HL-60/S4 (cell line): ENCODE measurements at regions not wholly inside any gene's neighbourhood (a gene's known extent, or its start where the extent isn't known, plus 50 kb on each side); places are given as distances from the start of the nearest gene placed in this dataset.

Source experiments
- in situ Hi-C: fragments of 300-500 bp; cut with MboI; formaldehyde crosslinking; loops from 2 replicates; pipeline ENCODE4 v1.14.3; 2022; ENCODE audit warnings: low sequenced_read_pairs

DNA sequence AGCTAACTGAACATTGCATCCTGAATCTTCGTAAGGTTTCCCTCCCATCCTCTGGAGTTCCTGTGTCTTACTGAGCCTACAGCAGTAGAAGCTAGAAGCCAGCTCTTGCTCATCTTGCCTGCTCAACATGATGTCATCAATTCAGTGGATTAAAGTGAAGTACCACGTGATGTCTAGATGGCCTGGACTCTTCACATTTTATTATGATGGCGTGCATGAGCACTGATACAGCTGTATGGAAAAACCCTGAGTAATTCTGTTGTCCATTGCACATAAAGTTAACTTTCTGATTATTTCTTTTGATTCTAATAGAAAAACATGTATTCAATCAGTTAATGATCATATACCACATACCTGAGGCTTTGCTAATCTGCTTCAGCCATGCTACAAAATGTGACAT lies 2387.7 kb upstream of the TENM3 start:
- in situ Hi-C loops, result no loop called here

GRCh38 chr4:179858221-179858620 lies 2385.0 kb upstream of the TENM3 start:
- in situ Hi-C loops, result no loop called here

GRCh38 chr4:179867300-179867878 lies 2375.8 kb upstream of the TENM3 start:
- in situ Hi-C loops, result no loop called here

GRCh38 chr4:179871726-179872125 lies 2371.5 kb upstream of the TENM3 start:
- in situ Hi-C loops, result no loop called here

DNA sequence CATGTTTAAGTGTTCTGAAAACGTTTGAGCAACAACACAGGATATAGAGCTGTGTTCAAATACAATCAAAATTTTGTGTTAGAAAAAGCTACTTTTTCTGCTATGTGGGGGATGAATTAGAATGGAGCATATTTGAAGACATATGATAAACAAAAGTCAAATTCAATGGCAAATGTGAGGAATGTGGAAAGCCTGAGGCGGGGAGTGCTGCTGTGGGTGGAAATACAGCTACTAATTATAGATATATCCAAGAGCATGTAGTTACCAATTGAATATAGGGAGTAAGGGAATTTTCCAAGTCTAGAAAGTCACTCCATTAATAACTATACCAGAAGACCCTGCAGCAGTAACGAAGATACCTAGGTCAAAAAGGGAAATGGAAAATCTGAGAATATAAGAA lies 2370.4 kb upstream of the TENM3 start:
- in situ Hi-C loops, result no loop called here

DNA sequence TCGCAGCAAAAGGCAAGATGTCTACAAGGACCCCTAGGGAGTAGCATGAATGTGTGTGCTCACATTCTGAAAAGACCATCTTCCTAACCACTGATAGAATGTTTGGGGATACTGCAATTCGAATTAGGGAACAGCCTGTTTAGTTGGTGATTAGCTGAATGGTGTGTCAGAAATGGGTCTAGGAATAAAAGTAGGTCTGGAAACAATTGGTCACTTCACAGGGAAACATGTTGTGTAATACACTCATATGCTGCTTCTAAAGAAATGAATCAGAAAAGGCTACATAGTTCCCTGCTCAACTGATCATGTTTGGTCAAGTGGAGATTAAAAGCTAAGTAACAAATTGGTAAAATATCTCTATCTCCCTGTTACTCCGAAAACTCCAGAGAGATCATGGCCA lies 2362.4 kb upstream of the TENM3 start:
- in situ Hi-C loops, result no loop called here

GRCh38 chr4:179894066-179894778 lies 2349.0 kb upstream of the TENM3 start:
- in situ Hi-C loops, result no loop called here

DNA sequence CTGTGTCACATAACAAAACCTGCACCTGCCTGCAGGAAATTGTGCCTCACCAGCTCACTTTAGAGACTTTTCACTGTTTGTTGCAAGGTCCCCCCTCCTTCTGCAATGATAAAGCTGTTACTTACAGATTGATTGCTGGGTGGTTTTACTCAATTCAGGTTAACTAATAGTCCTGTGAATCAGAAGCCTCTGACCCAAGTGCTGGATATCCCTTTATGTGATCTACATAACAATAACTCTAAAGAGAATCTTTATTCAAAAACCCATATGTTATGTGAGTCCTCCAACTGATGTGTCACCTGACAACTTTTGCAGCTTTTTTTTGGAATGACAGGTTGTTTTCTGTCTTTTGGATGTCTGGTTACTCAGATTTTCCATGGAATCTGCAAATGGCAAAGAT lies 2323.6 kb upstream of the TENM3 start:
- in situ Hi-C loops, result no loop called here

DNA sequence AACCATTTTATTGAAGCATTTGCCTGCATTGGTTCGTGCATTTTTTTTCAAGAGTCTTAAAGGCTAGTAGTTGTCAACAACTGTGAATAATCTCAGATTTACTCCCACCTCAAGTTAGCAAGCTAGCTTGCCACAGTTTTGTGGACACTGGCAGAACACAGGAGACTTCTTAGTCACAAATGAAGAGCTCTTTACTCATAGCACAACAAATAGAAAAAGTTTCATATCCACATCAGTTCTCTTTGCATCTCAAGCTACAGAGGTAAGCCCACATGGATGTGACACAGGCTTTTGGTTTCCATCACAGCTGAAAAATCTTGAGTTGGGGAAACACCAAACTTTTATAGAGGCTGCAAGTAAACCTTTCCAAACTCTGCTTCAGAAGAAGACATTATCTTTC lies 2315.7 kb upstream of the TENM3 start:
- in situ Hi-C loops, result no loop called here

DNA sequence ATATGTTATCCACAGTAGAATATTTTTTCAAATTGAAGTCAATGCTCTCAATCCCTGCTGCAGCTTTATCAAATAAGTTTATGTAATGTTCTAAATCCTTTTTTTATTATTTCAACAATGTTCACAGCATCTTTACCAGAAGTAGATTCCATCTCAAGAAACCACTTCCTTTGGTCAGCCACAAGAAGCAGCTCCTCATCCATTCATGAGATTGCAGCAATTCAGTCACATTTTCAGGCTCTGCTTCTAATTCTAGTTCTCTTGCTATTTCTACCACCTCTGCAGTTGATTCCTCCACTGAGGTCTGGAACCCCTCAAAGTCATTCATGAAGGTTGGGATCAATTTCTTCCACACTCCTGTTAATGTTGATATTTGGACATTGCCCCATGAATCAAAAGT lies 2301.3 kb upstream of the TENM3 start:
- in situ Hi-C loops, result no loop called here

GRCh38 chr4:179976777-179977176 lies 2266.4 kb upstream of the TENM3 start:
- in situ Hi-C loops, result no loop called here

DNA sequence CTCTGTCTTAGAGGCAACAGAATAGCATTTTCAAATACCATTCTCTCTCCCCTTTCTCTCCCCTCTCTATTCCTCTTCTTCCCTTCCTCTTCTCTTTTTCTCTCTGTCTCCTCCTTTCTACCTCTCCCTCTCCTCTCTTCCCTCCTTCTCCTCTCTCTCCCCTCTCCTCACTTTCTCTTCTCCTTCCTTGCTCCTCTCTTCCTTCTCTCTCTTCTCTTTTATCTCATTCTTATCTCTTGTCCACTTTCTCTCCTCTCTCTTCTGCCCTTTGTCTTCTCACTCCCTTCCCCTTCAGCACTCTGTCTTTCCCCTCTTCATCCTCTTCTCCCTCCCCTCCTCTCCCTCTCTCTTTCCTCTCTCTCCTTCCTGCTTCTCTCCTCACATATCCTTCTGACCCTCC lies 2265.8 kb upstream of the TENM3 start:
- in situ Hi-C loops, result no loop called here

- in situ Hi-C loops, result no loop called here
Measured at GRCh38 chr4:179981161-179981560, 2262.0 kb upstream of the TENM3 start.

GRCh38 chr4:179989975-179990374 lies 2253.2 kb upstream of the TENM3 start:
- in situ Hi-C loops, result no loop called here

DNA sequence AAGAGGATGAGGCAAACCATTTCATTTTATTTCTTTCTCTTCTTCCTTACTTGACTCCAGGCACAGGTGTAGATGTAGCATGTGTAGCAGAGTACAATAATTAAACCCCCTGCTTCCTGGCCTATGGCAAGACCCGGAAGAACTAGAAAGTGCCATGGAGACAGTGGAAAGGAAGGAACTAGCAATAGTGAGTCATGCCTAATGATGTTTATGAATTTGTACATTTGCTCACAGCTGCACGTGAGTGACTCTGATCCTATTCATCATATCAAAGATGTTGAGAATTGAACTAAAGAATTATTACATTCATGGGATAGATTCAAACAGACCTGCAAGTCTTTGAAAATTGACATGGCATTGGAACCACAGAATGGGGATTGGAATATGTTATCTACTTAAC lies 2233.9 kb upstream of the TENM3 start:
- in situ Hi-C loops, result no loop called here

DNA sequence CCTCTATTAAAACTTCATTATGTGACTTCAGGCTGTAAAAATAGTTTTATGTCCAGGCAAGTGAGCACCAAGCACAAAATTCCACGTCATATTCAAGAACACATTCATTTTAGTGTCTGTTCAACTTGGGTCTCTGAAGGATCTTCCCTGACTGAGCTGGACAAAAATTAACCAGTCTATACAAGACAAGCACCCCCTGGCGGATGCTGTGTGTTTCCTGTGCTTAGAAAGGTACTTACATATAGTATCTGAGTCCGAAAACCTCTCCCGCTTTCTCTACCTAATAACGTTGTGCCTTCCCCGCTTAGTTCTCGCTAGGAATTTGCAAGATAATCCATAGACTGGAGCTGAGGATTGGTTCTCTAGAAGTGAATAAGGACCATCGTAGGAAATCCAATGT lies 2214.5 kb upstream of the TENM3 start:
- in situ Hi-C loops, result no loop called here

DNA sequence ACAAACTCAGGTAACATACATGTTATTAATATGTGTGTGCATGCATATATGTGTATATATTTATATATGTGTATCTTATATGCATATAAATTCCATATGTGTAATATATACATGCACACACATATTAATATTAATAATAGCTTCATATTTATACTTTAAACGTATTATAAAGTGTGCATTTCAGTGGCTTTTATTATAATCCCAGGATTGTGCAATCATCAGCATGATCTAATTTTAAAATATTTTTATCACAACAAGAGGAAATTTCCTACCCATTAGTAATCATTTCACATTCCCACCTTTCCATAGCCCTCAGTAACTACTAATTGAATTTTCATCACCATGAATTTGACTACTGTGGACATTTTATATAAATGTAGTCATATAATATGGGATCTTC lies 2211.9 kb upstream of the TENM3 start:
- in situ Hi-C loops, result no loop called here

- in situ Hi-C loops, result no loop called here
Measured at GRCh38 chr4:180041576-180041975, 2201.6 kb upstream of the TENM3 start.

- in situ Hi-C loops, result no loop called here
Measured at GRCh38 chr4:180052629-180053028, 2190.6 kb upstream of the TENM3 start.

DNA sequence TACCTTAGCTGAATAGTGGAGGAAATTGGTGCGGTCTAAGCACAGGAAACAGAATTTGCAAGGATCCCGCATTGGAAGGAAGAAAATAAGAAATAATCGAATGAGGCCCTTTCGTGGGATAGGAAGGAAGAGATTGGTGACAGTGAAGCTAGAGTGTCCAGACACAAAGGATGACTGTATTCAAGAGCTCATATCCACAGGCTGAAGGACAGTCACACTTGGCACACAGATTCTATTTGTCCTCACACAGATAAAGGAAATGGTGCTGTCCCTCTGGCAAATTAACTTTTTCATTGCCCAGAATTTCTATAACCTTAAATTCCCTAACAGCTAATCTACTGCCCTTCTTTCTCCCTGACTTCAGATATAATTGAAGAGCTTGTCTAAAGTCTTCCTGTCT lies 2188.9 kb upstream of the TENM3 start:
- in situ Hi-C loops, result no loop called here

GRCh38 chr4:180057299-180057721 lies 2185.9 kb upstream of the TENM3 start:
- in situ Hi-C loops, result no loop called here

- in situ Hi-C loops, result no loop called here
Measured at GRCh38 chr4:180057891-180058671, 2185.1 kb upstream of the TENM3 start.
